ENCODE measurements at regions not wholly inside any gene's neighbourhood (a gene's known extent, or its start where the extent isn't known, plus 50 kb on each side); places are given as distances from the start of the nearest gene placed in this dataset.

- no peaks in the 10 kb centered on the region for H3K36me3 Mint-ChIP-seq (ENCODE audit: low read depth)
- H3K27me3 Mint-ChIP-seq (ENCODE audit: low read depth): no peaks in the 10 kb centered on the region
- no peaks in the 10 kb centered on the region for H3K4me1 Mint-ChIP-seq (ENCODE audit: low read depth)
- no peak overlapping the region for H3K4me3 Mint-ChIP-seq
- no peaks in the 10 kb centered on the region for H3K9me3 Mint-ChIP-seq
- no peak overlapping the region for H3K27ac Mint-ChIP-seq
Measured at GRCh38 chr11:92554688-92555087, 330.1 kb downstream of the FAT3 start.

GRCh38 chr11:92556431-92556830, 331.8 kb downstream of the FAT3 start:
- no peak overlapping the region for H3K27ac Mint-ChIP-seq
- no peaks in the 10 kb centered on the region for H3K4me1 Mint-ChIP-seq (ENCODE audit: low read depth)
- no peaks in the 10 kb centered on the region for H3K27me3 Mint-ChIP-seq (ENCODE audit: low read depth)
- H3K9me3 Mint-ChIP-seq: no peaks in the 10 kb centered on the region
- H3K4me3 Mint-ChIP-seq: no peak overlapping the region
- H3K36me3 Mint-ChIP-seq (ENCODE audit: low read depth): no peaks in the 10 kb centered on the region

GRCh38 chr11:92557879-92558278, 333.3 kb downstream of the FAT3 start:
- H3K27me3 Mint-ChIP-seq (ENCODE audit: low read depth): no peaks in the 10 kb centered on the region
- H3K4me3 Mint-ChIP-seq: no peak overlapping the region
- H3K4me1 Mint-ChIP-seq (ENCODE audit: low read depth): no peaks in the 10 kb centered on the region
- H3K36me3 Mint-ChIP-seq (ENCODE audit: low read depth): no peaks in the 10 kb centered on the region
- H3K27ac Mint-ChIP-seq: no peak overlapping the region
- no peaks in the 10 kb centered on the region for H3K9me3 Mint-ChIP-seq

- Mint-ChIP-seq H3K4me3 (no peak overlapping the region), H3K4me1 (ENCODE audit: low read depth) (no peaks in the 10 kb centered on the region), H3K9me3 (no peaks in the 10 kb centered on the region), H3K27me3 (ENCODE audit: low read depth) (no peaks in the 10 kb centered on the region), H3K36me3 (ENCODE audit: low read depth) (no peaks in the 10 kb centered on the region), H3K27ac (no peak overlapping the region)
Measured at GRCh38 chr11:92558323-92558722, 333.7 kb downstream of the FAT3 start.

GRCh38 chr11:92569726-92570125, 345.1 kb downstream of the FAT3 start:
- Mint-ChIP-seq H3K27ac (no peak overlapping the region), H3K9me3 (no peaks in the 10 kb centered on the region), H3K4me1 (ENCODE audit: low read depth) (no peaks in the 10 kb centered on the region)

GRCh38 chr11:92572559-92572958, 347.9 kb downstream of the FAT3 start:
- Mint-ChIP-seq H3K36me3 (ENCODE audit: low read depth) (no peaks in the 10 kb centered on the region), H3K4me1 (ENCODE audit: low read depth) (no peaks in the 10 kb centered on the region), H3K27me3 (ENCODE audit: low read depth) (no peaks in the 10 kb centered on the region), H3K9me3 (no peaks in the 10 kb centered on the region), H3K4me3 (no peak overlapping the region), H3K27ac (no peak overlapping the region)

More at GRCh38 chr11:92569726-92570125, 345.1 kb downstream of the FAT3 start:
- H3K36me3 Mint-ChIP-seq (ENCODE audit: low read depth): no peaks in the 10 kb centered on the region
- no peak overlapping the region for H3K4me3 Mint-ChIP-seq
- no peaks in the 10 kb centered on the region for H3K27me3 Mint-ChIP-seq (ENCODE audit: low read depth)

DNA sequence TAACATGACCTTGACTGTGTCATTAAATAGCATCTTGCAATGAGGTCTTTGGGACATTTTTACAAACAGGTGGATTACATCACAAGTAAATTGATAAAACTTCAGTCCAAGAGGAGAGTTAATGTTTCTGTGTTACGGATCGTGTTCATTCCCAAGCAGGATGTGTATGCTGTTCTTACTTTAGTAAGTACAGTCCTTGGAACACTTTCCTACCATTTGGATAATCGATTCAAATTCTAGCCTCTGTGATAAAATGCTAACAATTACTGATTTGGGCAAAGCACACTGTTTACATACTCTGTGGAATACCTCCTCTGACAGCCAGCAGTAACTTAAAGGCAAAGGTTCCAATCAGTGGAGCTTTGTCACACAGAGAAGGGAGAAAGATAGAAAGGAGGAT, 351.7 kb downstream of the FAT3 start:
- H3K9me3 Mint-ChIP-seq: no peaks in the 10 kb centered on the region
- no peak overlapping the region for H3K27ac Mint-ChIP-seq
- no peaks in the 10 kb centered on the region for H3K36me3 Mint-ChIP-seq (ENCODE audit: low read depth)
- no peak overlapping the region for H3K4me3 Mint-ChIP-seq
- no peaks in the 10 kb centered on the region for H3K4me1 Mint-ChIP-seq (ENCODE audit: low read depth)
- no peaks in the 10 kb centered on the region for H3K27me3 Mint-ChIP-seq (ENCODE audit: low read depth)

DNA sequence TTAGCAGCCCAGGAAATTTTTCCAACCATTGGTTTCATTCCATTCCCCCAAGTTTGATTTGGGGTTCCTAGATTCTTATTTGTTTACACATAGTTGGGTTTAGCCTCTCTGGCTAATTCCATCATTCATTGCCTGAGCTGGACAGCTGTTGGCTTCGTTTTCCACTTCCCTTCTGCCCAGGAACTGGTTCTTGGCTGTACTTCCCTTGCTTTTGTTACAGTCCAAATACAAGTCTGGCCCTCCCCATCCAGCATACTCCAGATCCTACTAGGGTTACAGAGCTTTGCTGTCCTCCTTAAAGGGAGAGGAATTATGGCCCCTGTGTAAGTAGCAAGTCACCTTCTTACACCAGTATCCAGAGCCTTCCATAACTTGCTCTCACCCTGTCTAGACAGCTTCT, 356.3 kb downstream of the FAT3 start:
- Mint-ChIP-seq H3K9me3 (no peaks in the 10 kb centered on the region), H3K27me3 (ENCODE audit: low read depth) (no peaks in the 10 kb centered on the region), H3K27ac (no peak overlapping the region), H3K4me1 (ENCODE audit: low read depth) (no peaks in the 10 kb centered on the region), H3K36me3 (ENCODE audit: low read depth) (no peaks in the 10 kb centered on the region), H3K4me3 (no peak overlapping the region)

- Mint-ChIP-seq H3K27me3 (ENCODE audit: low read depth) (no peaks in the 10 kb centered on the region), H3K36me3 (ENCODE audit: low read depth) (no peaks in the 10 kb centered on the region), H3K27ac (no peak overlapping the region), H3K4me3 (no peak overlapping the region), H3K4me1 (ENCODE audit: low read depth) (no peaks in the 10 kb centered on the region), H3K9me3 (no peaks in the 10 kb centered on the region)
Measured at GRCh38 chr11:92588393-92588792, 363.8 kb downstream of the FAT3 start.

DNA sequence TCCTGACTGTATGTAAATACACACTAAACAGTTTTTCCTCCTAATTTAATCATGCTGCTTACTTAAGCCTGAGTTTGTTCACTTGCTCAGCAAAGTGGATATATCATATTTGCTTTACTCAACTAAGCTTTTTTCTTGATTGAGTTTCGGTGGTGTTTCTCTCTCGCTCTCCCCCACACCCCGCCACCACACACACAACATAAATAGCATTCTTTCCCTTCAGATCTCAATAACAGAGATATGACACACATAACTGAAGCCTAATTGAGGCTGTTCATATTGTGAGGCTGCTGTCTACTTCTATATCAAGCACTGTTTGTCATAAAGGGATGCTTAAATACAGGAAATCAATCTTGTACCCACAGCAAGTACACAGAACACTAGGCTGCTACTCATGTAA, 364.9 kb downstream of the FAT3 start:
- H3K36me3 Mint-ChIP-seq (ENCODE audit: low read depth): no peaks in the 10 kb centered on the region
- no peak overlapping the region for H3K4me3 Mint-ChIP-seq
- no peaks in the 10 kb centered on the region for H3K9me3 Mint-ChIP-seq
- H3K27ac Mint-ChIP-seq: no peak overlapping the region
- H3K4me1 Mint-ChIP-seq (ENCODE audit: low read depth): no peaks in the 10 kb centered on the region
- no peaks in the 10 kb centered on the region for H3K27me3 Mint-ChIP-seq (ENCODE audit: low read depth)

DNA sequence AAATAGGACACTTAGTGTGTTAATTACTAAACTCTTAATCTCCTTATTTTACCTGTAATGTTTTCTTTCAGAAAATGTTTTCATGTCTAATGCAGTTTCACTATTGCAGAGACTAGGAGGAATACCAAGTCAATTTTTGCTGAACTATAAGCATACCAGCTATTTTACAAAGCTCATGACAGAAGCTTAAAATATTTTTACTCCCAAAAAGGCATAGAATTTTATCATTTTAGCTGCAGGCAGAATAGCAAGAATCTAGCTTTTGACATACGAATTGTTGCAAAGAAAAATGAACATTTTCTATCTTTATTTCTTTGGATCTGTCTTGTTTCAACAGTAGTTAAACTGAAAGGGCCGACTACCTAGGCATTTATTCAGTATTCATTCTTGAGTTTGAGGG, 366.9 kb downstream of the FAT3 start:
- Mint-ChIP-seq H3K4me3 (no peak overlapping the region), H3K36me3 (ENCODE audit: low read depth) (no peaks in the 10 kb centered on the region), H3K9me3 (no peaks in the 10 kb centered on the region), H3K27ac (no peak overlapping the region), H3K4me1 (ENCODE audit: low read depth) (no peaks in the 10 kb centered on the region), H3K27me3 (ENCODE audit: low read depth) (no peaks in the 10 kb centered on the region)

DNA sequence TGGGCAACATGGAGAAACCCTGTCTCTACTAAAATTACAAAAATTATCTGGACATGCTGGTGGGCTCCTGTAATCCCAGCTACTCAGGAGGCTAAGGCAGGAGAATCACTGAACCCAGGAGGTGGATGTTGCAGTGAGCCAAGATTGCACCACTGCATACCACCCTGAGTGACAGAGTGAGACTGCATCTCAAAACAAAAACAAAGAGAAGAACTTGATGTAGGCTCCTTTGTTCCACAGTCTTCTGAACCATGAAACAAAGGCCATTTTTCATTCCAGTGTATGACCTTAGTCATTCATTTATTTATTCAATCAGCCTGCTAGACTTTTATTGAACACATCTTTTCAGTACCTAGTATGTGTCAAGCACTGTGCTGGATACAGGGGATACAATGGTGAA, 369.6 kb downstream of the FAT3 start:
- no peaks in the 10 kb centered on the region for H3K27me3 Mint-ChIP-seq (ENCODE audit: low read depth)
- H3K27ac Mint-ChIP-seq: no peak overlapping the region
- H3K4me3 Mint-ChIP-seq: no peak overlapping the region
- H3K4me1 Mint-ChIP-seq (ENCODE audit: low read depth): no peaks in the 10 kb centered on the region
- H3K9me3 Mint-ChIP-seq: no peaks in the 10 kb centered on the region
- no peaks in the 10 kb centered on the region for H3K36me3 Mint-ChIP-seq (ENCODE audit: low read depth)

DNA sequence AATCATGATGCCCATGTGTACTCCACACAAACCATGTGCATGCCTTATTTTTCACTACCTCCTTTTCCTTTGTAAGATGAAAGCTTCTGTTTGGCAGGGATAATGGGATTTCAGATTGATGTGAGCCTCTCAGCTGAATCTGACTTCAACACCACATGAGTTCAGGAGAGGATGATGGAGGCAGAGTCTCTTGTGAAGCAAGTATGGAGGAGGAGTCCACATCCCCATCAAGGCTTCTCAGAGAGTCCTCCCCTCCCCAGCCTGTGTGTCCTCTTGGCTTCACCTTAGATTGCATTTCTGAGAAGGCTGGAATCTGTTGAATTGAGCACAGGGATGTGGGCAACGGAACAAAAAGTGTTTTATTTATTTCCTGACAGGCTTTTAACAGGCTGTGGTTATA, 370.4 kb downstream of the FAT3 start:
- Mint-ChIP-seq H3K9me3 (no peaks in the 10 kb centered on the region), H3K27me3 (ENCODE audit: low read depth) (no peaks in the 10 kb centered on the region), H3K27ac (no peak overlapping the region), H3K4me1 (ENCODE audit: low read depth) (no peaks in the 10 kb centered on the region), H3K4me3 (no peak overlapping the region), H3K36me3 (ENCODE audit: low read depth) (no peaks in the 10 kb centered on the region)

GRCh38 chr11:92596596-92597317, 372.1 kb downstream of the FAT3 start:
- Mint-ChIP-seq H3K9me3 (no peaks in the 10 kb centered on the region), H3K27ac (no peak overlapping the region), H3K4me3 (no peak overlapping the region), H3K27me3 (ENCODE audit: low read depth) (no peaks in the 10 kb centered on the region), H3K4me1 (ENCODE audit: low read depth) (no peaks in the 10 kb centered on the region), H3K36me3 (ENCODE audit: low read depth) (no peaks in the 10 kb centered on the region)

DNA sequence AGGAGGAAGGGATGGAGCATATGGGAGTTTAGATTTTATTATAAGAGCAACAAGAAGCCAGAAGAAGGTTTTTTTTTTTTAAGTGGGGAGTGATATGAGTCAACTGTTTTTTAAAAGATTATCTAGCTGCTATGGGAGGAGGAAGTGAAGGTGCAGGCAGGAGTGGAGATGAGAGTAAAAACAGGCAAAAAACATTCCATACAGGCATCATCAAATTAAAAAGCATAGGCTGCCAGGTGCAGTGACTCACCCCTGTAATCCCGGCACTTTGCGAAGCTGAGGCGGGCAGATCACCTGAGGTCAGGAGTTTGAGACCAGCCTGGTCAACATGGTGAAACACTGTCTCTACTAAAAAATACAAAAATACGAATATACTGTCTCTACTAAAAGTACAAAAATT, 368.4 kb upstream of the MTNR1B start:
- no peak overlapping the region for H3K27ac Mint-ChIP-seq
- H3K27me3 Mint-ChIP-seq (ENCODE audit: low read depth): no peaks in the 10 kb centered on the region
- no peaks in the 10 kb centered on the region for H3K9me3 Mint-ChIP-seq
- H3K36me3 Mint-ChIP-seq (ENCODE audit: low read depth): no peaks in the 10 kb centered on the region
- no peaks in the 10 kb centered on the region for H3K4me1 Mint-ChIP-seq (ENCODE audit: low read depth)
- no peak overlapping the region for H3K4me3 Mint-ChIP-seq

GRCh38 chr11:92605667-92606066, 363.8 kb upstream of the MTNR1B start:
- H3K9me3 Mint-ChIP-seq: no peaks in the 10 kb centered on the region
- no peak overlapping the region for H3K4me3 Mint-ChIP-seq
- H3K4me1 Mint-ChIP-seq (ENCODE audit: low read depth): no peaks in the 10 kb centered on the region
- H3K27me3 Mint-ChIP-seq (ENCODE audit: low read depth): no peaks in the 10 kb centered on the region
- H3K27ac Mint-ChIP-seq: no peak overlapping the region
- H3K36me3 Mint-ChIP-seq (ENCODE audit: low read depth): no peaks in the 10 kb centered on the region
